ENCODE measurements at regions not wholly inside any gene's neighbourhood (a gene's known extent, or its start where the extent isn't known, plus 50 kb on each side); places are given as distances from the start of the nearest gene placed in this dataset.
"Not testable (repeated sequence)": the region's sequence is repeated elsewhere in the genome, so short reads cannot be mapped to it uniquely, and the experiment has no call there.

GRCh38 chr1:166410083-166410385 lies 243.2 kb upstream of the FAM78B start:
- Histone ChIP-seq H3K9me3 (ENCODE audit: control insufficient read depth, low read depth, low read length) (no peaks in the 10 kb centered on the region), H4K20me1 (ENCODE audit: control insufficient read depth, extremely low read depth, insufficient read depth, low read length) (no peaks in the 10 kb centered on the region), H3K27me3 (ENCODE audit: control insufficient read depth, extremely low read depth, insufficient read depth, low read length) (no peaks in the 10 kb centered on the region), H3K4me2 (ENCODE audit: control insufficient read depth, extremely low read depth, insufficient read depth, low read depth, low read length) (no peak overlapping the region), H3K9me1 (ENCODE audit: control insufficient read depth, extremely low read depth, insufficient read depth, low read length) (no peaks in the 10 kb centered on the region), H3K9ac (ENCODE audit: control insufficient read depth, extremely low read depth, insufficient read depth, low read length) (no peak overlapping the region), H3K27ac (ENCODE audit: control insufficient read depth, insufficient read depth, low read length) (no peak overlapping the region), H3K79me2 (ENCODE audit: control insufficient read depth, insufficient read depth, low read length) (no peaks in the 10 kb centered on the region), H3K36me3 (ENCODE audit: control insufficient read depth in 2 of 2, extremely low read depth in 1 of 2, insufficient read depth in 2 of 2, low read length in 2 of 2) (no peaks in the 10 kb centered on the region), H2AFZ (ENCODE audit: control insufficient read depth, low read length) (no peak overlapping the region), H3K4me3 (ENCODE audit: control insufficient read depth in 2 of 3, extremely low read depth in 1 of 3, insufficient read depth in 2 of 3, low read depth in 1 of 3, low read length in 3 of 3) (no peak overlapping the region), H3K4me1 (ENCODE audit: control insufficient read depth, extremely low read depth, insufficient read depth, low read length) (no peaks in the 10 kb centered on the region)
- TF ChIP-seq, protein P1, sequence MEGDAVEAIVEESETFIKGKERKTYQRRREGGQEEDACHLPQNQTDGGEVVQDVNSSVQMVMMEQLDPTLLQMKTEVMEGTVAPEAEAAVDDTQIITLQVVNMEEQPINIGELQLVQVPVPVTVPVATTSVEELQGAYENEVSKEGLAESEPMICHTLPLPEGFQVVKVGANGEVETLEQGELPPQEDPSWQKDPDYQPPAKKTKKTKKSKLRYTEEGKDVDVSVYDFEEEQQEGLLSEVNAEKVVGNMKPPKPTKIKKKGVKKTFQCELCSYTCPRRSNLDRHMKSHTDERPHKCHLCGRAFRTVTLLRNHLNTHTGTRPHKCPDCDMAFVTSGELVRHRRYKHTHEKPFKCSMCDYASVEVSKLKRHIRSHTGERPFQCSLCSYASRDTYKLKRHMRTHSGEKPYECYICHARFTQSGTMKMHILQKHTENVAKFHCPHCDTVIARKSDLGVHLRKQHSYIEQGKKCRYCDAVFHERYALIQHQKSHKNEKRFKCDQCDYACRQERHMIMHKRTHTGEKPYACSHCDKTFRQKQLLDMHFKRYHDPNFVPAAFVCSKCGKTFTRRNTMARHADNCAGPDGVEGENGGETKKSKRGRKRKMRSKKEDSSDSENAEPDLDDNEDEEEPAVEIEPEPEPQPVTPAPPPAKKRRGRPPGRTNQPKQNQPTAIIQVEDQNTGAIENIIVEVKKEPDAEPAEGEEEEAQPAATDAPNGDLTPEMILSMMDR (optimal IDR thresholded peaks at IDR 0.05 in 1 of 3, IDR thresholded peaks at IDR 0.05 in 1 of 3, conservative IDR thresholded peaks at IDR 0.05 in 1 of 3; ENCODE audit: extremely low read depth in 1 of 3, insufficient read depth in 2 of 3, low read length in 3 of 3): no peak
- TF ChIP-seq EZH2 (IDR thresholded peaks at IDR 0.05; ENCODE audit: low read length): no peak
- dilution Hi-C loops (cut with MboI; ENCODE audit: extremely low pct_ligation_motif_present, low sequenced_read_pairs): no loop called here
- FAIRE-seq (no peak), DNase-seq (ENCODE audit: low read depth, low spot score) (no peak)

GRCh38 chr1:166416831-166417230 lies 250.0 kb upstream of the FAM78B start:
- H3K4me3 ChIP-seq (ENCODE audit: control insufficient read depth in 2 of 3, extremely low read depth in 1 of 3, insufficient read depth in 2 of 3, low read depth in 1 of 3, low read length in 3 of 3); H4K20me1 ChIP-seq (ENCODE audit: control insufficient read depth, extremely low read depth, insufficient read depth, low read length); H3K79me2 ChIP-seq (ENCODE audit: control insufficient read depth, insufficient read depth, low read length); H2AFZ ChIP-seq (ENCODE audit: control insufficient read depth, low read length); H3K27ac ChIP-seq (ENCODE audit: control insufficient read depth, insufficient read depth, low read length); DNase-seq (ENCODE audit: low read depth, low spot score); H3K9me1 ChIP-seq (ENCODE audit: control insufficient read depth, extremely low read depth, insufficient read depth, low read length); dilution Hi-C loops (cut with MboI; ENCODE audit: extremely low pct_ligation_motif_present, low sequenced_read_pairs); H3K36me3 ChIP-seq (ENCODE audit: control insufficient read depth in 2 of 2, extremely low read depth in 1 of 2, insufficient read depth in 2 of 2, low read length in 2 of 2); H3K9me3 ChIP-seq (ENCODE audit: control insufficient read depth, low read depth, low read length); H3K4me1 ChIP-seq (ENCODE audit: control insufficient read depth, extremely low read depth, insufficient read depth, low read length); H3K9ac ChIP-seq (ENCODE audit: control insufficient read depth, extremely low read depth, insufficient read depth, low read length); FAIRE-seq; H3K27me3 ChIP-seq (ENCODE audit: control insufficient read depth, extremely low read depth, insufficient read depth, low read length); H3K4me2 ChIP-seq (ENCODE audit: control insufficient read depth, extremely low read depth, insufficient read depth, low read depth, low read length): not testable (repeated sequence)

GRCh38 chr1:166418344-166418933 lies 251.6 kb upstream of the FAM78B start:
- Histone ChIP-seq H3K36me3 (ENCODE audit: control insufficient read depth in 2 of 2, extremely low read depth in 1 of 2, insufficient read depth in 2 of 2, low read length in 2 of 2) (no peaks in the 10 kb centered on the region), H3K4me2 (ENCODE audit: control insufficient read depth, extremely low read depth, insufficient read depth, low read depth, low read length) (no peak overlapping the region), H3K27me3 (ENCODE audit: control insufficient read depth, extremely low read depth, insufficient read depth, low read length) (no peaks in the 10 kb centered on the region), H4K20me1 (ENCODE audit: control insufficient read depth, extremely low read depth, insufficient read depth, low read length) (no peaks in the 10 kb centered on the region), H3K9ac (ENCODE audit: control insufficient read depth, extremely low read depth, insufficient read depth, low read length) (no peak overlapping the region), H3K79me2 (ENCODE audit: control insufficient read depth, insufficient read depth, low read length) (no peaks in the 10 kb centered on the region), H3K9me3 (ENCODE audit: control insufficient read depth, low read depth, low read length) (no peaks in the 10 kb centered on the region), H3K4me1 (ENCODE audit: control insufficient read depth, extremely low read depth, insufficient read depth, low read length) (no peaks in the 10 kb centered on the region), H3K27ac (ENCODE audit: control insufficient read depth, insufficient read depth, low read length) (no peak overlapping the region), H3K9me1 (ENCODE audit: control insufficient read depth, extremely low read depth, insufficient read depth, low read length) (no peaks in the 10 kb centered on the region), H3K4me3 (ENCODE audit: control insufficient read depth in 2 of 3, extremely low read depth in 1 of 3, insufficient read depth in 2 of 3, low read depth in 1 of 3, low read length in 3 of 3) (no peak overlapping the region), H2AFZ (ENCODE audit: control insufficient read depth, low read length) (no peak overlapping the region)
- dilution Hi-C loops (cut with MboI; ENCODE audit: extremely low pct_ligation_motif_present, low sequenced_read_pairs): no loop called here
- TF ChIP-seq, protein P1 (optimal IDR thresholded peaks at IDR 0.05 in 1 of 3, IDR thresholded peaks at IDR 0.05 in 1 of 3, conservative IDR thresholded peaks at IDR 0.05 in 1 of 3; ENCODE audit: extremely low read depth in 1 of 3, insufficient read depth in 2 of 3, low read length in 3 of 3): no peak
- TF ChIP-seq EZH2 (IDR thresholded peaks at IDR 0.05; ENCODE audit: low read length): no peak
- no peak for DNase-seq (ENCODE audit: low read depth, low spot score)
- no peak for FAIRE-seq

DNA sequence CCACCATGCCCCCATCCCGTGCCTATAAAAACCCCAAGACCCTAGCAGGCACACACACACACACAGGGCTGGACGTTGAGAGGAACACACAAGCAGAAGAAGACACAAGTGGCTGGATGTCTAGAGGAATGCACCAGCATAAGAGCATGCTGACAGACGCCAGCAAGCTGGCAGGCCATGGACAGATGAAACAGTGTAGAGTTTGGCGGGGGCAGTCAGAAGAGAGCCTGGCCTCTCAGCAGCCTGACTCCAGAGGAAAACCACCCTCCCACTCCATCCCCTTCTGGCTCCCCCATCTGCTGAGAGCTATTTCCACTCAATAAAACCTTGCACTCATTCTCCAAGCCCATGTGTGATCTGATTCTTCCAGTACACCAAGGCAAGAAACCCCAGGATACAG lies 255.8 kb upstream of the FAM78B start:
- H3K4me3 ChIP-seq (ENCODE audit: control insufficient read depth in 2 of 3, extremely low read depth in 1 of 3, insufficient read depth in 2 of 3, low read depth in 1 of 3, low read length in 3 of 3); FAIRE-seq; dilution Hi-C loops (cut with MboI; ENCODE audit: extremely low pct_ligation_motif_present, low sequenced_read_pairs): not testable (repeated sequence)

More for the DNA sequence above, 255.8 kb upstream of the FAM78B start:
- H4K20me1 ChIP-seq (ENCODE audit: control insufficient read depth, extremely low read depth, insufficient read depth, low read length); H3K36me3 ChIP-seq (ENCODE audit: control insufficient read depth in 2 of 2, extremely low read depth in 1 of 2, insufficient read depth in 2 of 2, low read length in 2 of 2); H3K27ac ChIP-seq (ENCODE audit: control insufficient read depth, insufficient read depth, low read length); H3K9me1 ChIP-seq (ENCODE audit: control insufficient read depth, extremely low read depth, insufficient read depth, low read length); H3K4me2 ChIP-seq (ENCODE audit: control insufficient read depth, extremely low read depth, insufficient read depth, low read depth, low read length); H2AFZ ChIP-seq (ENCODE audit: control insufficient read depth, low read length); H3K9ac ChIP-seq (ENCODE audit: control insufficient read depth, extremely low read depth, insufficient read depth, low read length); H3K27me3 ChIP-seq (ENCODE audit: control insufficient read depth, extremely low read depth, insufficient read depth, low read length); H3K9me3 ChIP-seq (ENCODE audit: control insufficient read depth, low read depth, low read length); DNase-seq (ENCODE audit: low read depth, low spot score); H3K4me1 ChIP-seq (ENCODE audit: control insufficient read depth, extremely low read depth, insufficient read depth, low read length); H3K79me2 ChIP-seq (ENCODE audit: control insufficient read depth, insufficient read depth, low read length): not testable (repeated sequence)
